Fibroblast of lung (primary cell): ENCODE measurements at regions not wholly inside any gene's neighbourhood (a gene's known extent, or its start where the extent isn't known, plus 50 kb on each side); places are given as distances from the start of the nearest gene placed in this dataset.
A peak's percentile ranks its signal among the peaks of the same experiment; 100 is the strongest.

Source experiments
- DNase-seq, 2 donors: peaks; one replicate each; pipeline versions ENCODE4 v3.0.0 to v3.0.0-alpha.2; 2010; ENCODE audit warnings: low read depth in 2 of 2
- H2AFZ ChIP-seq: 2 replicates; pipeline ENCODE4 v1.5.1; 2012; ENCODE audit warnings: low read length, control low read depth, inconsistent platforms
- H3K27ac ChIP-seq: 2 replicates; pipeline ENCODE4 v1.5.1; 2011; ENCODE audit warnings: low read length, control low read depth; ENCODE audit not compliant: insufficient read depth
- H3K27me3 ChIP-seq: 2 replicates; pipeline ENCODE4 v1.5.1; 2011; ENCODE audit warnings: mild to moderate bottlenecking, low read length; ENCODE audit not compliant: control insufficient read depth, insufficient read depth
- H3K36me3 ChIP-seq: 2 replicates; pipeline ENCODE4 v1.5.1; 2011; ENCODE audit warnings: low read length; ENCODE audit not compliant: control insufficient read depth, insufficient read depth
- H3K4me1 ChIP-seq: 2 replicates; pipeline ENCODE4 v1.5.1; 2011; ENCODE audit warnings: low read length; ENCODE audit not compliant: control insufficient read depth, insufficient read depth; ENCODE audit errors: extremely low read depth
- H3K4me2 ChIP-seq: 2 replicates; pipeline ENCODE4 v1.5.1; 2011; ENCODE audit warnings: low read length, control low read depth; ENCODE audit not compliant: insufficient read depth; ENCODE audit errors: extremely low read depth
- H3K4me3 ChIP-seq, 4 experiments: fragments of 200-600 bp in 1 of 4; sonication (generic) in 1 of 4; replicated peaks in 1 of 4; 2 replicates each; pipeline ENCODE4 v1.5.1; 2011 to 2016; ENCODE audit warnings: low read length in 4 of 4, low read depth in 3 of 4, mild to moderate bottlenecking in 3 of 4, control low read depth in 2 of 4, inconsistent platforms in 1 of 4, mixed read lengths in 1 of 4; ENCODE audit not compliant: insufficient read depth in 1 of 4; ENCODE audit errors: control extremely low read depth in 1 of 4
- H3K79me2 ChIP-seq: 2 replicates; pipeline ENCODE4 v1.5.1; 2012; ENCODE audit warnings: mild to moderate bottlenecking, low read length, inconsistent platforms; ENCODE audit not compliant: control insufficient read depth, insufficient read depth
- H3K9ac ChIP-seq: 2 replicates; pipeline ENCODE4 v1.5.1; 2011; ENCODE audit warnings: mild to moderate bottlenecking, low read length, control low read depth; ENCODE audit not compliant: insufficient read depth
- H3K9me3 ChIP-seq: 2 replicates; pipeline ENCODE4 v1.5.1; 2012; ENCODE audit warnings: low read depth, low read length; ENCODE audit not compliant: control insufficient read depth, insufficient read depth
- H4K20me1 ChIP-seq: 2 replicates; pipeline ENCODE4 v1.5.1; 2011; ENCODE audit warnings: low read length; ENCODE audit not compliant: control insufficient read depth, insufficient read depth; ENCODE audit errors: extremely low read depth
- CTCF ChIP-seq, 2 donors: IDR thresholded peaks in 1 of 2; conservative IDR thresholded peaks in 1 of 2; 1 replicate in 1 of 2; 2 replicates in 1 of 2; pipeline ENCODE4 v1.5.1; 2011 to 2012; ENCODE audit warnings: low read length in 2 of 2, control low read depth in 1 of 2, inconsistent platforms in 1 of 2, low read depth in 1 of 2, mild to moderate bottlenecking in 1 of 2
- EZH2 ChIP-seq: IDR thresholded peaks from 2 replicates; pipeline ENCODE4 v1.5.1; 2012; ENCODE audit warnings: low read length, control low read depth, mild to moderate bottlenecking; ENCODE audit errors: missing control alignments

GRCh38 chr4:57426779-57427395 is 316.7 kb upstream of the IGFBP7 start:
- DNase-seq: peak; percentile 71 to 78

GRCh38 chr4:57425610-57426009 is 315.4 kb upstream of the IGFBP7 start:
- no peaks in the 10 kb centered on the region for H4K20me1 ChIP-seq
- DNase-seq: peak in 1 of 2 donors; percentile 61
- H3K27me3 ChIP-seq: no peaks in the 10 kb centered on the region

More at GRCh38 chr4:57426779-57427395, 316.7 kb upstream of the IGFBP7 start:
- no peaks in the 10 kb centered on the region for H3K27me3 ChIP-seq
- TF ChIP-seq CTCF (conservative IDR thresholded peaks at IDR 0.05 in 1 of 2, IDR thresholded peaks at IDR 0.05 in 1 of 2; ENCODE audit: low read depth in 1 of 2, low read length in 2 of 2): peak; percentile 53 to 82
- TF ChIP-seq EZH2: no peak
- H2AFZ ChIP-seq: no peak overlapping the region
- H3K4me3 ChIP-seq: no peak overlapping the region
- no peaks in the 10 kb centered on the region for H3K9me3 ChIP-seq
- H3K79me2 ChIP-seq: no peaks in the 10 kb centered on the region
- no peaks in the 10 kb centered on the region for H4K20me1 ChIP-seq
- H3K27ac ChIP-seq: no peak overlapping the region
- no peak overlapping the region for H3K4me2 ChIP-seq
- H3K9ac ChIP-seq: no peak overlapping the region
- no peaks in the 10 kb centered on the region for H3K36me3 ChIP-seq
- H3K4me1 ChIP-seq: no peaks in the 10 kb centered on the region

More at GRCh38 chr4:57425610-57426009, 315.4 kb upstream of the IGFBP7 start:
- Histone ChIP-seq H3K4me2 (no peak overlapping the region), H3K4me3 (no peak overlapping the region), H3K36me3 (no peaks in the 10 kb centered on the region), H3K4me1 (no peaks in the 10 kb centered on the region), H3K9ac (no peak overlapping the region), H3K9me3 (no peaks in the 10 kb centered on the region), H3K79me2 (no peaks in the 10 kb centered on the region), H3K27ac (no peak overlapping the region), H2AFZ (no peak overlapping the region)
- TF ChIP-seq CTCF (conservative IDR thresholded peaks at IDR 0.05 in 1 of 2, IDR thresholded peaks at IDR 0.05 in 1 of 2; ENCODE audit: low read depth in 1 of 2, low read length in 2 of 2) (no peak), EZH2 (no peak)
